ENCODE measurements at regions not wholly inside any gene's neighbourhood (a gene's known extent, or its start where the extent isn't known, plus 50 kb on each side); places are given as distances from the start of the nearest gene placed in this dataset.
A peak's percentile ranks its signal among the peaks of the same experiment; 100 is the strongest.

GRCh38 chr1:217140041-217140901 lies 417.0 kb upstream of the ESRRG start:
- no peak for DNase-seq
- peaks cover 67% of the 10 kb centered on the region for H3K27me3 ChIP-seq (ENCODE audit: control insufficient read depth, insufficient read depth, low read length)
- H3K4me1 ChIP-seq (ENCODE audit: control insufficient read depth, insufficient read depth, low read length), result peaks cover 23% of the 10 kb centered on the region
- H3K4me3 ChIP-seq (ENCODE audit: low read length), result no peak overlapping the region
- no peaks in the 10 kb centered on the region for H3K36me3 ChIP-seq (ENCODE audit: control insufficient read depth, insufficient read depth, low read length)
- peaks cover 2% of the 10 kb centered on the region for H3K9me3 ChIP-seq (ENCODE audit: control insufficient read depth, low read depth, low read length)
- no CpG with 5 or more reads among the region's 30 CpGs for WGBS (ENCODE audit: insufficient coverage, low lambda C conversion rate)
- H3K27ac ChIP-seq (ENCODE audit: low read length), result no peak overlapping the region

- WGBS (ENCODE audit: insufficient coverage, low lambda C conversion rate), result no CpG with 5 or more reads among the region's 29 CpGs
- Histone ChIP-seq H3K4me3 (ENCODE audit: low read length) (no peak overlapping the region), H3K36me3 (ENCODE audit: control insufficient read depth, insufficient read depth, low read length) (no peaks in the 10 kb centered on the region), H3K4me1 (ENCODE audit: control insufficient read depth, insufficient read depth, low read length) (peaks cover 29% of the 10 kb centered on the region), H3K9me3 (ENCODE audit: control insufficient read depth, low read depth, low read length) (peaks cover 2% of the 10 kb centered on the region), H3K27ac (ENCODE audit: low read length) (no peak overlapping the region), H3K27me3 (ENCODE audit: control insufficient read depth, insufficient read depth, low read length) (peaks cover 75% of the 10 kb centered on the region)
- peak in 1 of 2 donors; percentile 26 for DNase-seq
These were observed 416.3 kb upstream of the ESRRG start for GRCh38 chr1:217139513-217139912.

GRCh38 chr1:217138799-217139466 lies 415.7 kb upstream of the ESRRG start:
- no peak overlapping the region for H3K4me3 ChIP-seq (ENCODE audit: low read length)
- H3K27ac ChIP-seq (ENCODE audit: low read length), result no peak overlapping the region
- peaks cover 81% of the 10 kb centered on the region for H3K27me3 ChIP-seq (ENCODE audit: control insufficient read depth, insufficient read depth, low read length)
- peaks cover 33% of the 10 kb centered on the region for H3K4me1 ChIP-seq (ENCODE audit: control insufficient read depth, insufficient read depth, low read length)
- H3K36me3 ChIP-seq (ENCODE audit: control insufficient read depth, insufficient read depth, low read length), result no peaks in the 10 kb centered on the region
- DNase-seq, result peak in 1 of 2 donors; percentile 29
- peaks cover 2% of the 10 kb centered on the region for H3K9me3 ChIP-seq (ENCODE audit: control insufficient read depth, low read depth, low read length)
- WGBS (ENCODE audit: insufficient coverage, low lambda C conversion rate), result 20% methylated on average over 1 of the region's 12 CpGs

- 5% methylated on average over 4 of the region's 29 CpGs for WGBS (ENCODE audit: insufficient coverage, low lambda C conversion rate)
- Histone ChIP-seq H3K27ac (ENCODE audit: low read length) (no peak overlapping the region), H3K9me3 (ENCODE audit: control insufficient read depth, low read depth, low read length) (peaks cover 2% of the 10 kb centered on the region), H3K4me3 (ENCODE audit: low read length) (no peak overlapping the region), H3K4me1 (ENCODE audit: control insufficient read depth, insufficient read depth, low read length) (peaks cover 37% of the 10 kb centered on the region), H3K27me3 (ENCODE audit: control insufficient read depth, insufficient read depth, low read length) (peaks cover 87% of the 10 kb centered on the region), H3K36me3 (ENCODE audit: control insufficient read depth, insufficient read depth, low read length) (no peaks in the 10 kb centered on the region)
- peak in 1 of 2 donors; percentile 24 for DNase-seq
These were observed 415.0 kb upstream of the ESRRG start for GRCh38 chr1:217138173-217138765.

GRCh38 chr1:217137210-217137881 lies 414.1 kb upstream of the ESRRG start:
- H3K4me3 ChIP-seq (ENCODE audit: low read length), result peak overlapping the region; percentile 2
- peak in 1 of 2 donors; percentile 20 for DNase-seq
- H3K4me1 ChIP-seq (ENCODE audit: control insufficient read depth, insufficient read depth, low read length), result peaks cover 37% of the 10 kb centered on the region
- H3K27ac ChIP-seq (ENCODE audit: low read length), result no peak overlapping the region
- no peaks in the 10 kb centered on the region for H3K36me3 ChIP-seq (ENCODE audit: control insufficient read depth, insufficient read depth, low read length)
- WGBS (ENCODE audit: insufficient coverage, low lambda C conversion rate), result no CpG with 5 or more reads among the region's 53 CpGs
- H3K27me3 ChIP-seq (ENCODE audit: control insufficient read depth, insufficient read depth, low read length), result peaks cover 94% of the 10 kb centered on the region
- H3K9me3 ChIP-seq (ENCODE audit: control insufficient read depth, low read depth, low read length), result peaks cover 2% of the 10 kb centered on the region

GRCh38 chr1:217136895-217137205 lies 413.6 kb upstream of the ESRRG start:
- peaks cover 96% of the 10 kb centered on the region for H3K27me3 ChIP-seq (ENCODE audit: control insufficient read depth, insufficient read depth, low read length)
- H3K36me3 ChIP-seq (ENCODE audit: control insufficient read depth, insufficient read depth, low read length), result no peaks in the 10 kb centered on the region
- H3K4me1 ChIP-seq (ENCODE audit: control insufficient read depth, insufficient read depth, low read length), result peaks cover 37% of the 10 kb centered on the region
- H3K9me3 ChIP-seq (ENCODE audit: control insufficient read depth, low read depth, low read length), result peaks cover 2% of the 10 kb centered on the region
- no peak for DNase-seq
- no CpG with 5 or more reads among the region's 11 CpGs for WGBS (ENCODE audit: insufficient coverage, low lambda C conversion rate)
- peak overlapping the region; percentile 52 for H3K4me3 ChIP-seq (ENCODE audit: low read length)
- no peak overlapping the region for H3K27ac ChIP-seq (ENCODE audit: low read length)

GRCh38 chr1:217135987-217136894 lies 413.0 kb upstream of the ESRRG start:
- H3K4me3 ChIP-seq (ENCODE audit: low read length), result peak overlapping the region; percentile 52

GRCh38 chr1:217135569-217135915 lies 412.3 kb upstream of the ESRRG start:
- Histone ChIP-seq H3K4me1 (ENCODE audit: control insufficient read depth, insufficient read depth, low read length) (peaks cover 37% of the 10 kb centered on the region), H3K36me3 (ENCODE audit: control insufficient read depth, insufficient read depth, low read length) (no peaks in the 10 kb centered on the region), H3K4me3 (ENCODE audit: low read length) (peak overlapping the region; percentile 52), H3K27me3 (ENCODE audit: control insufficient read depth, insufficient read depth, low read length) (peaks cover 88% of the 10 kb centered on the region), H3K9me3 (ENCODE audit: control insufficient read depth, low read depth, low read length) (peaks cover 2% of the 10 kb centered on the region), H3K27ac (ENCODE audit: low read length) (no peak overlapping the region)
- no CpG with 5 or more reads among the region's 32 CpGs for WGBS (ENCODE audit: insufficient coverage, low lambda C conversion rate)
- DNase-seq, result peak in 1 of 2 donors; percentile 63

More at GRCh38 chr1:217135987-217136894, 413.0 kb upstream of the ESRRG start:
- H3K27me3 ChIP-seq (ENCODE audit: control insufficient read depth, insufficient read depth, low read length), result peaks cover 95% of the 10 kb centered on the region
- WGBS (ENCODE audit: insufficient coverage, low lambda C conversion rate), result 0% methylated on average over 1 of the region's 36 CpGs
- H3K36me3 ChIP-seq (ENCODE audit: control insufficient read depth, insufficient read depth, low read length), result no peaks in the 10 kb centered on the region
- H3K27ac ChIP-seq (ENCODE audit: low read length), result no peak overlapping the region
- peaks cover 37% of the 10 kb centered on the region for H3K4me1 ChIP-seq (ENCODE audit: control insufficient read depth, insufficient read depth, low read length)
- peaks cover 2% of the 10 kb centered on the region for H3K9me3 ChIP-seq (ENCODE audit: control insufficient read depth, low read depth, low read length)
- peak in 1 of 2 donors; percentile 55 for DNase-seq

GRCh38 chr1:217134857-217135568 lies 411.8 kb upstream of the ESRRG start:
- peak overlapping the region; percentile 52 for H3K4me3 ChIP-seq (ENCODE audit: low read length)
- no peak overlapping the region for H3K27ac ChIP-seq (ENCODE audit: low read length)
- DNase-seq, result peak in 1 of 2 donors; percentile 60
- peaks cover 2% of the 10 kb centered on the region for H3K9me3 ChIP-seq (ENCODE audit: control insufficient read depth, low read depth, low read length)
- no peaks in the 10 kb centered on the region for H3K36me3 ChIP-seq (ENCODE audit: control insufficient read depth, insufficient read depth, low read length)
- H3K27me3 ChIP-seq (ENCODE audit: control insufficient read depth, insufficient read depth, low read length), result peaks cover 83% of the 10 kb centered on the region
- H3K4me1 ChIP-seq (ENCODE audit: control insufficient read depth, insufficient read depth, low read length), result peaks cover 33% of the 10 kb centered on the region
- no CpG with 5 or more reads among the region's 49 CpGs for WGBS (ENCODE audit: insufficient coverage, low lambda C conversion rate)
